Keratinocyte (primary cell): ENCODE measurements at regions not wholly inside any gene's neighbourhood (a gene's known extent, or its start where the extent isn't known, plus 50 kb on each side); places are given as distances from the start of the nearest gene placed in this dataset.

Experiments used
- DNase-seq: peaks from one replicate; pipeline ENCODE4 v3.0.0-alpha.2; 2011; ENCODE audit warnings: low read depth, missing footprints, low spot score
- FAIRE-seq: peaks from 2 replicates; lab custom pipeline; 2011; peaks lifted over from hg19 to GRCh38; lab: Jason Lieb, UNC
- H2AFZ ChIP-seq: 2 replicates; pipeline ENCODE4 v1.6.0; 2012; ENCODE audit warnings: low read length, control low read depth, inconsistent platforms; ENCODE audit not compliant: control insufficient read depth
- H3K27ac ChIP-seq: 2 replicates; pipeline ENCODE4 v1.5.1; 2011; ENCODE audit warnings: low read length; ENCODE audit not compliant: control insufficient read depth, insufficient read depth
- H3K27me3 ChIP-seq: 3 replicates; pipeline ENCODE4 v1.6.0; 2011; ENCODE audit warnings: low read length; ENCODE audit not compliant: control insufficient read depth, insufficient read depth; ENCODE audit errors: extremely low read depth
- H3K36me3 ChIP-seq, 2 experiments: 2 replicates in 1 of 2; 3 replicates in 1 of 2; pipeline ENCODE4 v1.5.1; 2011; ENCODE audit warnings: low read length in 2 of 2, mild to moderate bottlenecking in 1 of 2; ENCODE audit not compliant: control insufficient read depth in 2 of 2, insufficient read depth in 2 of 2; ENCODE audit errors: extremely low read depth in 1 of 2
- H3K4me1 ChIP-seq: 3 replicates; pipeline ENCODE4 v1.5.1; 2011; ENCODE audit warnings: low read length; ENCODE audit not compliant: control insufficient read depth, insufficient read depth; ENCODE audit errors: extremely low read depth
- H3K4me2 ChIP-seq: 3 replicates; pipeline ENCODE4 v1.6.0; 2011; ENCODE audit warnings: low read depth, low read length; ENCODE audit not compliant: control insufficient read depth, insufficient read depth; ENCODE audit errors: extremely low read depth
- H3K4me3 ChIP-seq, 3 experiments: fragments of 200-600 bp in 1 of 3; sonication (generic) in 1 of 3; 2 replicates in 2 of 3; 3 replicates in 1 of 3; pipeline ENCODE4 v1.5.1; 2011 to 2016; ENCODE audit warnings: low read length in 3 of 3, mild to moderate bottlenecking in 3 of 3, control low read depth in 2 of 3, inconsistent platforms in 1 of 3, low read depth in 1 of 3, mixed read lengths in 1 of 3, mixed run types in 1 of 3, moderate library complexity in 1 of 3; ENCODE audit not compliant: control insufficient read depth in 2 of 3, insufficient read depth in 2 of 3; ENCODE audit errors: extremely low read depth in 1 of 3
- H3K79me2 ChIP-seq: 2 replicates; pipeline ENCODE4 v1.6.0; 2012; ENCODE audit warnings: low read length; ENCODE audit not compliant: control insufficient read depth, insufficient read depth
- H3K9ac ChIP-seq: 3 replicates; pipeline ENCODE4 v1.6.0; 2011; ENCODE audit warnings: low read length; ENCODE audit not compliant: control insufficient read depth, insufficient read depth; ENCODE audit errors: extremely low read depth
- H3K9me1 ChIP-seq: 3 replicates; pipeline ENCODE4 v1.6.0; 2011; ENCODE audit warnings: low read length; ENCODE audit not compliant: control insufficient read depth, insufficient read depth; ENCODE audit errors: extremely low read depth
- H3K9me3 ChIP-seq: 2 replicates; pipeline ENCODE4 v1.5.1; 2012; ENCODE audit warnings: low read depth, low read length; ENCODE audit not compliant: control insufficient read depth
- H4K20me1 ChIP-seq: 3 replicates; pipeline ENCODE4 v1.6.0; 2011; ENCODE audit warnings: low read length; ENCODE audit not compliant: control insufficient read depth, insufficient read depth; ENCODE audit errors: extremely low read depth
- EZH2 ChIP-seq: IDR thresholded peaks from one replicate; pipeline ENCODE4 v1.6.1; 2012; ENCODE audit warnings: inconsistent platforms, mild to moderate bottlenecking, low read length, moderate library complexity
- dilution Hi-C: fragments of 300-500 bp; cut with MboI; formaldehyde crosslinking; loops from one replicate; pipeline ENCODE4 v1.7.0; 2020; ENCODE audit warnings: low sequenced_read_pairs; ENCODE audit not compliant: extremely low pct_ligation_motif_present
- small RNA-seq, 3 experiments: library from RNA; depleted of rRNA; stranded (forward); fragments of <200 nt; gene quantifications; one replicate each; pipeline ENCODE3, GENCODE V24; 2012; ENCODE audit warnings: low read depth in 3 of 3, low replicate concordance in 1 of 3; ENCODE audit not compliant: insufficient read length in 3 of 3
- TF ChIP-seq, protein P1 (sequence below), 3 experiments: IDR thresholded peaks in 1 of 3; conservative IDR thresholded peaks in 1 of 3; optimal IDR thresholded peaks in 1 of 3; 2 replicates in 2 of 3; 3 replicates in 1 of 3; pipeline versions ENCODE3 to v1.5.1; 2011; ENCODE audit warnings: low read length in 3 of 3, mild to moderate bottlenecking in 3 of 3, moderate library complexity in 2 of 3, control low read depth in 1 of 3, inconsistent platforms in 1 of 3; ENCODE audit not compliant: insufficient read depth in 2 of 3; ENCODE audit errors: extremely low read depth in 1 of 3

DNA sequence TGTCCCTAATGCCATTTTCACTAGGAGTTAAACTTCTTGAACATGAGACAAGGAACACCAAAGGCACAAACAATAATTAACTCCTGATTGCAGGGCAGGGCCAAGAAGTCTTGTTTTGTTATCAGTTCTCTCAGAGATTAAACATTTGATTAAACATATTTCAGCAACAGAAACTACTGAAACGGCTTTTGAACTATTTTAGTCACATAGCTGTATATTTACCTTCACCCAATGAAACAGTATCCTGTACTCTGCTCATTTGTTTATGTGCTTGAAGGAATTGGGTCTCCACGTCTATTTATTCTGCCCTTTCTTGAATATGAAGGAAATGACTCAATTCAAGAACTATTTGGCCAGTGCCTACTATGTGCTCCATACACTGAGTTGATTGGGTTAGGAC is 51.3 kb upstream of the PTCSC3 start:
- Histone ChIP-seq H3K36me3 (no peaks in the 10 kb centered on the region), H3K9ac (no peak overlapping the region), H3K4me2 (no peak overlapping the region), H2AFZ (peak overlapping the region; percentile 53), H3K27ac (no peak overlapping the region), H3K9me1 (no peaks in the 10 kb centered on the region), H3K27me3 (no peaks in the 10 kb centered on the region), H3K4me1 (peaks cover 10% of the 10 kb centered on the region), H4K20me1 (no peaks in the 10 kb centered on the region), H3K4me3 (no peak overlapping the region), H3K9me3 (no peaks in the 10 kb centered on the region), H3K79me2 (no peaks in the 10 kb centered on the region)
- DNase-seq (no peak), FAIRE-seq (peak; percentile 41)
- TF ChIP-seq, protein P1, sequence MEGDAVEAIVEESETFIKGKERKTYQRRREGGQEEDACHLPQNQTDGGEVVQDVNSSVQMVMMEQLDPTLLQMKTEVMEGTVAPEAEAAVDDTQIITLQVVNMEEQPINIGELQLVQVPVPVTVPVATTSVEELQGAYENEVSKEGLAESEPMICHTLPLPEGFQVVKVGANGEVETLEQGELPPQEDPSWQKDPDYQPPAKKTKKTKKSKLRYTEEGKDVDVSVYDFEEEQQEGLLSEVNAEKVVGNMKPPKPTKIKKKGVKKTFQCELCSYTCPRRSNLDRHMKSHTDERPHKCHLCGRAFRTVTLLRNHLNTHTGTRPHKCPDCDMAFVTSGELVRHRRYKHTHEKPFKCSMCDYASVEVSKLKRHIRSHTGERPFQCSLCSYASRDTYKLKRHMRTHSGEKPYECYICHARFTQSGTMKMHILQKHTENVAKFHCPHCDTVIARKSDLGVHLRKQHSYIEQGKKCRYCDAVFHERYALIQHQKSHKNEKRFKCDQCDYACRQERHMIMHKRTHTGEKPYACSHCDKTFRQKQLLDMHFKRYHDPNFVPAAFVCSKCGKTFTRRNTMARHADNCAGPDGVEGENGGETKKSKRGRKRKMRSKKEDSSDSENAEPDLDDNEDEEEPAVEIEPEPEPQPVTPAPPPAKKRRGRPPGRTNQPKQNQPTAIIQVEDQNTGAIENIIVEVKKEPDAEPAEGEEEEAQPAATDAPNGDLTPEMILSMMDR (optimal IDR thresholded peaks at IDR 0.05 in 1 of 3, IDR thresholded peaks at IDR 0.05 in 1 of 3, conservative IDR thresholded peaks at IDR 0.05 in 1 of 3; ENCODE audit: extremely low read depth in 1 of 3, insufficient read depth in 2 of 3, low read length in 3 of 3), result no peak
- no peak for TF ChIP-seq EZH2
- dilution Hi-C loops, result no loop called here

DNA sequence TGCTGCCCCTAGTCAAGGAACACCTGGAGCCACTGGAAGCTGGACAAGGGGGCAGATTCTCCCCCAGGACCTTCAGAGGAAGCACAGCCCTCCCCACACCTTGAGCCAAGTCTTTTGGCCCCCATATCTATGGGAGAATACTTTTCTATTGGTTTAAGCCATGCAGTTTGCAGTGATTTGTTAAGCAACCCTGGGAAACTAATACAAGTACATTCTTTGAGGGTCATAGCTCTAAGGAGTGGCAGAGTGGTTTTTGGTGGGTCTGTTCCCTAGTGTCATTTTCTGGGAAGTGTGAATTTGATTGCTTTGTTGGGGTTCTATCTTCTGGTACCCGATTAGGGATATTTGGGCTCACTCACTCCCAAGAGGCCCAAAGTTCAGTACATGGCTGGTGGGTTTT is 50.8 kb upstream of the PTCSC3 start:
- Histone ChIP-seq H3K9ac (no peak overlapping the region), H3K4me3 (no peak overlapping the region), H4K20me1 (no peaks in the 10 kb centered on the region), H3K4me2 (no peak overlapping the region), H3K4me1 (peaks cover 10% of the 10 kb centered on the region), H3K79me2 (no peaks in the 10 kb centered on the region), H3K9me3 (no peaks in the 10 kb centered on the region), H3K9me1 (no peaks in the 10 kb centered on the region), H3K36me3 (no peaks in the 10 kb centered on the region), H3K27me3 (no peaks in the 10 kb centered on the region), H2AFZ (no peak overlapping the region), H3K27ac (no peak overlapping the region)
- FAIRE-seq (no peak), DNase-seq (no peak)
- no peak for TF ChIP-seq EZH2
- TF ChIP-seq, protein P1 (optimal IDR thresholded peaks at IDR 0.05 in 1 of 3, IDR thresholded peaks at IDR 0.05 in 1 of 3, conservative IDR thresholded peaks at IDR 0.05 in 1 of 3; ENCODE audit: extremely low read depth in 1 of 3, insufficient read depth in 2 of 3, low read length in 3 of 3), result no peak
- dilution Hi-C loops, result no loop called here

Small RNA genes in the stretch of these regions (small RNA-seq; reads per million reads assigned to genes)
- 0 reads per million in 3 experiments for gene RN7SKP21
